RWPE1 (cell line): ENCODE measurements at regions not wholly inside any gene's neighbourhood (a gene's known extent, or its start where the extent isn't known, plus 50 kb on each side); places are given as distances from the start of the nearest gene placed in this dataset.

Source experiments
- CTCF ChIA-PET: fragments of 350-600 bp; sonication (Branson Sonifier 250); formaldehyde crosslinking; extraction: SDS; loops from one replicate; lab custom pipeline; 2021; lab: Yijun Ruan, JAX
- POLR2A ChIA-PET: fragments of 400-600 bp; formaldehyde crosslinking; extraction: SDS; loops from one replicate; lab custom pipeline; 2020; ENCODE audit warnings: antibody characterized with exemption; ENCODE audit not compliant: low non-redundant PET; lab: Yijun Ruan, JAX
- DNase-seq: peaks from one replicate; pipeline ENCODE4 v3.0.0; 2012; ENCODE audit warnings: low spot score
- H3K27ac ChIP-seq: fragments of 450-650 bp; 2 replicates; pipeline ENCODE4 v1.5.1; 2017
- TF ChIP-seq, protein P1 (sequence below): fragments of 450-650 bp; conservative IDR thresholded peaks from 2 replicates; pipeline ENCODE4 v1.5.1; 2017; ENCODE audit warnings: low read depth, mild to moderate bottlenecking

- ChIA-PET POLR2A (no interaction called here), CTCF (no interaction called here)
- TF ChIP-seq, protein P1, sequence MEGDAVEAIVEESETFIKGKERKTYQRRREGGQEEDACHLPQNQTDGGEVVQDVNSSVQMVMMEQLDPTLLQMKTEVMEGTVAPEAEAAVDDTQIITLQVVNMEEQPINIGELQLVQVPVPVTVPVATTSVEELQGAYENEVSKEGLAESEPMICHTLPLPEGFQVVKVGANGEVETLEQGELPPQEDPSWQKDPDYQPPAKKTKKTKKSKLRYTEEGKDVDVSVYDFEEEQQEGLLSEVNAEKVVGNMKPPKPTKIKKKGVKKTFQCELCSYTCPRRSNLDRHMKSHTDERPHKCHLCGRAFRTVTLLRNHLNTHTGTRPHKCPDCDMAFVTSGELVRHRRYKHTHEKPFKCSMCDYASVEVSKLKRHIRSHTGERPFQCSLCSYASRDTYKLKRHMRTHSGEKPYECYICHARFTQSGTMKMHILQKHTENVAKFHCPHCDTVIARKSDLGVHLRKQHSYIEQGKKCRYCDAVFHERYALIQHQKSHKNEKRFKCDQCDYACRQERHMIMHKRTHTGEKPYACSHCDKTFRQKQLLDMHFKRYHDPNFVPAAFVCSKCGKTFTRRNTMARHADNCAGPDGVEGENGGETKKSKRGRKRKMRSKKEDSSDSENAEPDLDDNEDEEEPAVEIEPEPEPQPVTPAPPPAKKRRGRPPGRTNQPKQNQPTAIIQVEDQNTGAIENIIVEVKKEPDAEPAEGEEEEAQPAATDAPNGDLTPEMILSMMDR, result no peak
- no peak overlapping the region for H3K27ac ChIP-seq
- no peak for DNase-seq
Observed at GRCh38 chr13:112000888-112001287, 66.1 kb upstream of the SOX1 start.

- DNase-seq, result no peak
- H3K27ac ChIP-seq, result no peak overlapping the region
- POLR2A ChIA-PET, result no interaction called here
- TF ChIP-seq, protein P1, result no peak
- CTCF ChIA-PET, result no interaction called here
Observed at GRCh38 chr13:112001571-112001970, 65.4 kb upstream of the SOX1 start.

GRCh38 chr13:112003396-112003795, 63.6 kb upstream of the SOX1 start:
- ChIA-PET CTCF (no interaction called here), POLR2A (no interaction called here)
- no peak overlapping the region for H3K27ac ChIP-seq
- no peak for DNase-seq
- TF ChIP-seq, protein P1, result no peak

GRCh38 chr13:112003941-112004340, 63.0 kb upstream of the SOX1 start:
- CTCF ChIA-PET, result interaction anchor here (0.7 kb wide), 1 partner anchor 50 kb away, joined by 4 read pairs; no protein-coding TSS in a partner anchor
- DNase-seq, result no peak
- no peak overlapping the region for H3K27ac ChIP-seq
- TF ChIP-seq, protein P1, result no peak
- POLR2A ChIA-PET, result no interaction called here

- no peak overlapping the region for H3K27ac ChIP-seq
- TF ChIP-seq, protein P1, result no peak
- POLR2A ChIA-PET, result no interaction called here
- CTCF ChIA-PET, result no interaction called here
- no peak for DNase-seq
Observed at GRCh38 chr13:112005925-112006324, 61.0 kb upstream of the SOX1 start.

DNA sequence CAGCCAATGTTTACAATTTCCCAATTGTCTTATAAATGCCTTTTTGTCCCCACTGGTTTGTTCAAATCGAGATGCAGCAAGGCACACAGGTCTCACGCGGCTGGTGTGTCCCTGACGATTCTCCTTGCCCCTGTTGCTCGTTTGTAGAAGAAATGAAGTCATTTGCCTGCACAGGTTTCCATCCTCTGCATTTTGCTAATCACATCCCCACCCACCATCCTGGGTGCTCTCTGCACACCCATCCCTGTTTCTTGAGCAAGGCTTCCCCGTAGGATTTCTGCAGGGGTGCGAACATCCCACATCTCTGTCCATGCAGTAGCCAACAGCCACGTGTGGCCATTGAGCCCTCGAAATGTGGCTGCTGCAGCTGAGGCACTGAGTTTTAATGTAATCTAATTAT, 59.8 kb upstream of the SOX1 start:
- H3K27ac ChIP-seq, result no peak overlapping the region
- TF ChIP-seq, protein P1, result no peak
- no peak for DNase-seq
- CTCF ChIA-PET, result interaction anchor here (0.6 kb wide), 1 partner anchor 634 kb away, joined by 3 read pairs; no protein-coding TSS in a partner anchor
- POLR2A ChIA-PET, result no interaction called here
